ENCODE measurements at regions not wholly inside any gene's neighbourhood (a gene's known extent, or its start where the extent isn't known, plus 50 kb on each side); places are given as distances from the start of the nearest gene placed in this dataset.

- no peak overlapping the region for H3K4me2 ChIP-seq (ENCODE audit: low read length)
- no peaks in the 10 kb centered on the region for H3K9me3 ChIP-seq (ENCODE audit: low read length)
- TF ChIP-seq EZH2 (IDR thresholded peaks at IDR 0.05; ENCODE audit: borderline replicate concordance, low read length) (no peak), CTCF (IDR thresholded peaks at IDR 0.05; ENCODE audit: low read length) (no peak)
- H3K79me2 ChIP-seq (ENCODE audit: insufficient read depth, low read length): no peaks in the 10 kb centered on the region
- no peak overlapping the region for H3K4me3 ChIP-seq (ENCODE audit: low read depth, low read length, poor library complexity, severe bottlenecking)
- H2AFZ ChIP-seq (ENCODE audit: low read length): no peak overlapping the region
- H3F3A ChIP-seq (ENCODE audit: insufficient read depth, low read length): no peaks in the 10 kb centered on the region
- no peaks in the 10 kb centered on the region for H3K9me2 ChIP-seq (ENCODE audit: low read depth, low read length)
- no peaks in the 10 kb centered on the region for H4K20me1 ChIP-seq (ENCODE audit: insufficient read depth, low read length)
- no peaks in the 10 kb centered on the region for H3K27me3 ChIP-seq (ENCODE audit: insufficient read depth, low read length)
- H3K9ac ChIP-seq (ENCODE audit: low read length): no peak overlapping the region
- H3K36me3 ChIP-seq (ENCODE audit: insufficient read depth, low read length): no peaks in the 10 kb centered on the region
- H3K4me1 ChIP-seq (ENCODE audit: insufficient read depth, low read length, severe bottlenecking): no peaks in the 10 kb centered on the region
- no peak overlapping the region for H3K27ac ChIP-seq (ENCODE audit: low read depth, low read length, poor library complexity, severe bottlenecking)
These were observed 746.6 kb upstream of the ACO1 start for GRCh38 chr9:31637861-31638260.

GRCh38 chr9:31639451-31639850 lies 745.0 kb upstream of the ACO1 start:
- no peaks in the 10 kb centered on the region for H3K36me3 ChIP-seq (ENCODE audit: insufficient read depth, low read length)
- TF ChIP-seq EZH2 (IDR thresholded peaks at IDR 0.05; ENCODE audit: borderline replicate concordance, low read length): no peak
- TF ChIP-seq CTCF (IDR thresholded peaks at IDR 0.05; ENCODE audit: low read length): no peak
- H3K27ac ChIP-seq (ENCODE audit: low read depth, low read length, poor library complexity, severe bottlenecking): no peak overlapping the region
- H3K9ac ChIP-seq (ENCODE audit: low read length): no peak overlapping the region
- no peaks in the 10 kb centered on the region for H3K4me1 ChIP-seq (ENCODE audit: insufficient read depth, low read length, severe bottlenecking)
- no peaks in the 10 kb centered on the region for H3K9me3 ChIP-seq (ENCODE audit: low read length)
- H3K4me2 ChIP-seq (ENCODE audit: low read length): no peak overlapping the region
- H3K27me3 ChIP-seq (ENCODE audit: insufficient read depth, low read length): no peaks in the 10 kb centered on the region
- no peak overlapping the region for H3K4me3 ChIP-seq (ENCODE audit: low read depth, low read length, poor library complexity, severe bottlenecking)
- no peaks in the 10 kb centered on the region for H4K20me1 ChIP-seq (ENCODE audit: insufficient read depth, low read length)
- no peak overlapping the region for H2AFZ ChIP-seq (ENCODE audit: low read length)
- no peaks in the 10 kb centered on the region for H3K79me2 ChIP-seq (ENCODE audit: insufficient read depth, low read length)
- H3K9me2 ChIP-seq (ENCODE audit: low read depth, low read length): no peaks in the 10 kb centered on the region
- H3F3A ChIP-seq (ENCODE audit: insufficient read depth, low read length): no peaks in the 10 kb centered on the region

- Histone ChIP-seq H3F3A (ENCODE audit: insufficient read depth, low read length) (no peaks in the 10 kb centered on the region), H3K9me2 (ENCODE audit: low read depth, low read length) (no peaks in the 10 kb centered on the region), H3K79me2 (ENCODE audit: insufficient read depth, low read length) (no peaks in the 10 kb centered on the region), H3K36me3 (ENCODE audit: insufficient read depth, low read length) (no peaks in the 10 kb centered on the region), H3K9me3 (ENCODE audit: low read length) (no peaks in the 10 kb centered on the region), H4K20me1 (ENCODE audit: insufficient read depth, low read length) (no peaks in the 10 kb centered on the region), H3K4me2 (ENCODE audit: low read length) (no peak overlapping the region), H3K27me3 (ENCODE audit: insufficient read depth, low read length) (no peaks in the 10 kb centered on the region), H3K27ac (ENCODE audit: low read depth, low read length, poor library complexity, severe bottlenecking) (no peak overlapping the region), H3K4me1 (ENCODE audit: insufficient read depth, low read length, severe bottlenecking) (no peaks in the 10 kb centered on the region), H3K9ac (ENCODE audit: low read length) (no peak overlapping the region), H2AFZ (ENCODE audit: low read length) (no peak overlapping the region), H3K4me3 (ENCODE audit: low read depth, low read length, poor library complexity, severe bottlenecking) (no peak overlapping the region)
- TF ChIP-seq EZH2 (IDR thresholded peaks at IDR 0.05; ENCODE audit: borderline replicate concordance, low read length): no peak
- TF ChIP-seq CTCF (IDR thresholded peaks at IDR 0.05; ENCODE audit: low read length): no peak
These were observed 715.1 kb upstream of the ACO1 start for GRCh38 chr9:31669311-31669710.
